Mesothelial cell of epicardium (in vitro differentiated cells): ENCODE measurements at regions not wholly inside any gene's neighbourhood (a gene's known extent, or its start where the extent isn't known, plus 50 kb on each side); places are given as distances from the start of the nearest gene placed in this dataset.

ENCODE experiments used
- DNase-seq, 2 experiments: peaks; one replicate each; pipeline ENCODE4 v3.0.0; 2021; ENCODE audit warnings: low spot score in 2 of 2; ENCODE audit not compliant: unreplicated experiment in 2 of 2
- H3K27ac Mint-ChIP-seq: 2 replicates; pipeline ENCODE4 v1.8.0; 2021; ENCODE audit warnings: mixed read lengths
- H3K27me3 Mint-ChIP-seq: 2 replicates; pipeline ENCODE4 v1.8.0; 2021; ENCODE audit warnings: low read depth, mixed read lengths
- H3K36me3 Mint-ChIP-seq: 2 replicates; pipeline ENCODE4 v1.8.0; 2021; ENCODE audit warnings: mixed read lengths
- H3K4me1 Mint-ChIP-seq: 2 replicates; pipeline ENCODE4 v1.8.0; 2021; ENCODE audit warnings: mixed read lengths
- H3K4me3 Mint-ChIP-seq: 2 replicates; pipeline ENCODE4 v1.8.0; 2021; ENCODE audit warnings: mild to moderate bottlenecking, moderate library complexity, mixed read lengths
- H3K9me3 Mint-ChIP-seq: 2 replicates; pipeline ENCODE4 v1.8.0; 2021; ENCODE audit warnings: mixed read lengths
- TF ChIP-seq, protein P1 (sequence below): fragments of 200-600 bp; sonication (generic); IDR thresholded peaks from one replicate; pipeline ENCODE4 v1.5.0; 2021; ENCODE audit warnings: antibody characterized with exemption; ENCODE audit not compliant: unreplicated experiment

DNA sequence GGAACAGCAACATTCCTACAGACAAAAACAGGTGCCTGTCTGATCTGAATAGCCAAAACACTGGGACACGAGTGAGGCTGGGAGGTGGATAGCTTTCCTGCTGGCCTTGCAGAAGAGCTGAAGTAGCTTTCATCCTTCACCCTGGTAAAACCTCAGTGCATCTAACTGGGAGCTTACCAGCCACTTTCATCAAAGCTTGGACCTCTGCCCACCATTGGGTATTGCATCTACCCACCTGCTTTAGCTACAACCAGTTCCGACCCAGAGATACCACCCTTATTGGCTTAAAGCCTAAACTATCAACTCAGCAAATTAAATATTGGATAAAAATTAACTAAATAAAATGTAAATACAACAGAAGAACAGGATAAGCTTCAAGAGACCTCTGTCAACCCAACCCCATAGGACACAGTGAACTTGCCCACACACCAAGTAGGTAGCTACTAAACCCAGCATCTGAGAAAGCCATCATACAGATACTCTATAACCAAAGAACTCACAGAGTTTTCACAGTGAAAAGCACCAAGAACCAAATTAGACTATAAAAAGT, 866.3 kb downstream of the FSCB start:
- no peaks in the 10 kb centered on the region for H3K27me3 Mint-ChIP-seq
- no peak overlapping the region for H3K27ac Mint-ChIP-seq
- H3K4me3 Mint-ChIP-seq: no peak overlapping the region
- TF ChIP-seq, protein P1, sequence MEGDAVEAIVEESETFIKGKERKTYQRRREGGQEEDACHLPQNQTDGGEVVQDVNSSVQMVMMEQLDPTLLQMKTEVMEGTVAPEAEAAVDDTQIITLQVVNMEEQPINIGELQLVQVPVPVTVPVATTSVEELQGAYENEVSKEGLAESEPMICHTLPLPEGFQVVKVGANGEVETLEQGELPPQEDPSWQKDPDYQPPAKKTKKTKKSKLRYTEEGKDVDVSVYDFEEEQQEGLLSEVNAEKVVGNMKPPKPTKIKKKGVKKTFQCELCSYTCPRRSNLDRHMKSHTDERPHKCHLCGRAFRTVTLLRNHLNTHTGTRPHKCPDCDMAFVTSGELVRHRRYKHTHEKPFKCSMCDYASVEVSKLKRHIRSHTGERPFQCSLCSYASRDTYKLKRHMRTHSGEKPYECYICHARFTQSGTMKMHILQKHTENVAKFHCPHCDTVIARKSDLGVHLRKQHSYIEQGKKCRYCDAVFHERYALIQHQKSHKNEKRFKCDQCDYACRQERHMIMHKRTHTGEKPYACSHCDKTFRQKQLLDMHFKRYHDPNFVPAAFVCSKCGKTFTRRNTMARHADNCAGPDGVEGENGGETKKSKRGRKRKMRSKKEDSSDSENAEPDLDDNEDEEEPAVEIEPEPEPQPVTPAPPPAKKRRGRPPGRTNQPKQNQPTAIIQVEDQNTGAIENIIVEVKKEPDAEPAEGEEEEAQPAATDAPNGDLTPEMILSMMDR: no peak
- H3K4me1 Mint-ChIP-seq: no peaks in the 10 kb centered on the region
- peaks cover 11% of the 10 kb centered on the region for H3K9me3 Mint-ChIP-seq
- DNase-seq: no peak
- no peaks in the 10 kb centered on the region for H3K36me3 Mint-ChIP-seq

DNA sequence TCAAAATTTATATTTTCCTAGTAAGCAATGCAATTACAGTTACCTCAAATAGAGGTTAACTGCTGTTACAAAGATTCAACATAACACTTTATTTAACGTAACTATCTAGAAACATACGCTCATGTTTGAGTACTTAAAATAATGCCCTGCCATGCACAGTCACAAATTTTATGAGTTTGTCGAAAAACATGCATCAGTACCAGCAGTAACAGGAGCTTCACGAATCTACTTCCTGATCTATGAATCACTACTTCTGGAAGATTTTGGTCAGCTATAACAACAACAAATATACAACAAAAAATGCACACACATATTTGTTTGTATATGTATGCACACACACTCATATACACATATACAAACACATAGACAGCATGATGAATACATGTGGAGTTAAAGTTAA, 881.8 kb downstream of the FSCB start:
- Mint-ChIP-seq H3K36me3 (no peaks in the 10 kb centered on the region), H3K27ac (no peak overlapping the region), H3K27me3 (no peaks in the 10 kb centered on the region), H3K9me3 (peaks cover 13% of the 10 kb centered on the region), H3K4me3 (no peak overlapping the region), H3K4me1 (no peaks in the 10 kb centered on the region)
- TF ChIP-seq, protein P1: no peak
- no peak for DNase-seq

- H3K27ac Mint-ChIP-seq: no peak overlapping the region
- peaks cover 8% of the 10 kb centered on the region for H3K9me3 Mint-ChIP-seq
- DNase-seq: no peak
- TF ChIP-seq, protein P1: no peak
- no peaks in the 10 kb centered on the region for H3K4me1 Mint-ChIP-seq
- H3K36me3 Mint-ChIP-seq: no peaks in the 10 kb centered on the region
- no peak overlapping the region for H3K4me3 Mint-ChIP-seq
- H3K27me3 Mint-ChIP-seq: no peaks in the 10 kb centered on the region
These were observed 885.8 kb downstream of the FSCB start for GRCh38 chr14:43621282-43621681.

DNA sequence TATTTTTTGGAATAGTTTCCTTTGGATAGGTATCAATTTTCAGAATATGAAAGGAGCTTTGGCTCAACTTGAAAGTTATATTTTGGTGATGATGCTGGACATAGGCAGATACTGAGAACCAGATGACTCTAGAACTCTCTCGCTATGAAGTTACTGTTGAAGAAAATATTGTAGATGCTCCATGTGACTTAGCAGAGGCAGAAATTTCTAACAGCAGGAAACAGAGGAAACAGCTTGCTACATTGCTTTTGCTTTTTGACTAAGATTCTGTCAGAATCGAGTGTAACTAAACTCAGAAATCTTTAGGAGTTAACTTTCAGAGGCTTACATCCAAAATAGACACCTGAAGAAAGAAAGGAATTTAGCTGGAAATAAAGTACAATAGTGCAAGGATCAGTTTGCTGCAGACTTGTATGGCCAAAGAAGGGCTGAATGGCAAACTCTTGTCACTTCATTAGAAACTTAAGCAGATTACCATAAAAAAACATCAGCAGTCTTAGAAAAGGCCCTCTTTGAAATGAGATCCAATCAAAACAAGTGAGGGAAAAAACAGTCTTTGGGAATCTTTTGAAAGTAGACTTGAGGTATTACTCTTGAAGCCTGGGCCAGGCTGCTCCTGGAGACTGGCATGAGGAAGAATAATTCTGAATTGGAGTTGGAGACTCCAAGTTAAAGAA, 911.8 kb downstream of the FSCB start:
- TF ChIP-seq, protein P1: no peak
- Mint-ChIP-seq H3K9me3 (peaks cover 4% of the 10 kb centered on the region), H3K27ac (no peak overlapping the region), H3K27me3 (no peaks in the 10 kb centered on the region), H3K4me3 (no peak overlapping the region), H3K36me3 (no peaks in the 10 kb centered on the region), H3K4me1 (no peaks in the 10 kb centered on the region)
- DNase-seq: no peak

GRCh38 chr14:43591776-43592175, 915.3 kb downstream of the FSCB start:
- H3K4me1 Mint-ChIP-seq: no peaks in the 10 kb centered on the region
- no peaks in the 10 kb centered on the region for H3K36me3 Mint-ChIP-seq
- TF ChIP-seq, protein P1: no peak
- H3K27ac Mint-ChIP-seq: no peak overlapping the region
- no peak for DNase-seq
- no peaks in the 10 kb centered on the region for H3K9me3 Mint-ChIP-seq
- no peaks in the 10 kb centered on the region for H3K27me3 Mint-ChIP-seq
- H3K4me3 Mint-ChIP-seq: no peak overlapping the region
